ENCODE measurements at regions not wholly inside any gene's neighbourhood (a gene's known extent, or its start where the extent isn't known, plus 50 kb on each side); places are given as distances from the start of the nearest gene placed in this dataset.
A peak's percentile ranks its signal among the peaks of the same experiment; 100 is the strongest.
"Not testable (repeated sequence)": the region's sequence is repeated elsewhere in the genome, so short reads cannot be mapped to it uniquely, and the experiment has no call there.

- Histone ChIP-seq H3K79me2 (ENCODE audit: low read length) (no peaks in the 10 kb centered on the region), H3K36me3 (ENCODE audit: insufficient read depth, low read length) (no peaks in the 10 kb centered on the region), H3K4me2 (ENCODE audit: low read depth, low read length, poor library complexity, severe bottlenecking) (no peak overlapping the region), H3K27ac (ENCODE audit: low read length) (no peak overlapping the region), H3K4me3 (ENCODE audit: low read length) (no peak overlapping the region), H3K4me1 (ENCODE audit: low read length) (no peaks in the 10 kb centered on the region), H4K20me1 (ENCODE audit: insufficient read depth, low read depth, low read length) (no peaks in the 10 kb centered on the region), H3K9me3 (ENCODE audit: low read length) (no peaks in the 10 kb centered on the region), H2AFZ (ENCODE audit: low read length) (no peak overlapping the region), H3K9ac (ENCODE audit: low read length) (no peak overlapping the region), H3K27me3 (ENCODE audit: low read length) (no peaks in the 10 kb centered on the region), H3K9me2 (replicated peaks; ENCODE audit: insufficient read depth, low read length) (no peaks in the 10 kb centered on the region)
- no peak for DNase-seq
Observed at GRCh38 chr18:14964406-14964805, 216.4 kb downstream of the ANKRD30B start.

DNA sequence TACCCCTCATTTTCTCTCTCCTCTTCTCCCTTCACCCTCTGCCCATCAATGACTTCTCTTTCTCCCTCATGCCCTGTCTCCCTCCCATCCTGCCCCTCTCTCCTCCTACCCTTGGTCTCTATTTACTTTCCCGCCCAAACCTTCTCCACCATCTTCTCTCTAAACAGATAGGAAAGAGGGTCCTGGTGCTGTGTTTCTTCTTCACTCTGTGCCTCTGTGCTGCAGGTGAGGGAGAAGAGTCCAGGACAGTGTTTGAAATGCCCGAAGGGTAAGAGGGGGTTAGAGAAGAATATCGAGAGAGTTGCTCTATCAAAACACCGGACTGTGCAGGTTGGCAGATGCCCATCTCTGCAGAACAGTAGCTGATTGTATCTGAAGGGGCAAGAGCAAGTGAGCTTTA, 217.0 kb downstream of the ANKRD30B start:
- H3K9ac ChIP-seq (ENCODE audit: low read length); DNase-seq; H3K4me3 ChIP-seq (ENCODE audit: low read length); H3K9me3 ChIP-seq (ENCODE audit: low read length); H3K79me2 ChIP-seq (ENCODE audit: low read length); H3K27me3 ChIP-seq (ENCODE audit: low read length); H3K4me1 ChIP-seq (ENCODE audit: low read length); H2AFZ ChIP-seq (ENCODE audit: low read length); H3K9me2 ChIP-seq (replicated peaks; ENCODE audit: insufficient read depth, low read length); H3K36me3 ChIP-seq (ENCODE audit: insufficient read depth, low read length); H4K20me1 ChIP-seq (ENCODE audit: insufficient read depth, low read depth, low read length); H3K27ac ChIP-seq (ENCODE audit: low read length); H3K4me2 ChIP-seq (ENCODE audit: low read depth, low read length, poor library complexity, severe bottlenecking): not testable (repeated sequence)

DNA sequence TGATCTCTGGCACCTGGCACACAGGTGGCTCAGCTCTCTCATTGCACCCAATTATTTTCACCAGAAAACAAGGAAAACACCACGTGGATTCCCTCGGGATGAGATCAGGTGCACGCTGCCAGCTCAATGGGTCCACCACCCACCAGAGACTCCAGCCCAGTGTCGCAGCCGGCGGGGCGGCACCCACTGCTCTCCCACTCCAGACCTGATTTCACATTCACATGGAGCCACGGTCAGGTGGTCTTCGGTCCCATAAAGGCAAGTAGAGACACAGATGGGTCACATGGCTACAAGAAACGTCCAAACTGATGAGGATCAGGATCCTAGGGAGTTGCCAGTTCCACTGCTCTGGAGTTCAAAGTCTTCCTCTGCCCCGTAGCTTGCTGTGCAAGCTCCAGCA, 217.6 kb downstream of the ANKRD30B start:
- Histone ChIP-seq H3K4me1 (ENCODE audit: low read length) (no peaks in the 10 kb centered on the region), H3K9ac (ENCODE audit: low read length) (no peak overlapping the region), H3K4me2 (ENCODE audit: low read depth, low read length, poor library complexity, severe bottlenecking) (no peak overlapping the region), H3K27ac (ENCODE audit: low read length) (no peak overlapping the region), H2AFZ (ENCODE audit: low read length) (no peak overlapping the region), H3K9me3 (ENCODE audit: low read length) (no peaks in the 10 kb centered on the region), H3K27me3 (ENCODE audit: low read length) (no peaks in the 10 kb centered on the region), H3K79me2 (ENCODE audit: low read length) (no peaks in the 10 kb centered on the region), H3K9me2 (replicated peaks; ENCODE audit: insufficient read depth, low read length) (no peaks in the 10 kb centered on the region), H3K4me3 (ENCODE audit: low read length) (no peak overlapping the region), H3K36me3 (ENCODE audit: insufficient read depth, low read length) (no peaks in the 10 kb centered on the region), H4K20me1 (ENCODE audit: insufficient read depth, low read depth, low read length) (no peaks in the 10 kb centered on the region)
- no peak for DNase-seq

- not testable (repeated sequence) for H3K4me2 ChIP-seq (ENCODE audit: low read depth, low read length, poor library complexity, severe bottlenecking); DNase-seq; H3K36me3 ChIP-seq (ENCODE audit: insufficient read depth, low read length); H3K4me1 ChIP-seq (ENCODE audit: low read length); H3K9ac ChIP-seq (ENCODE audit: low read length); H3K79me2 ChIP-seq (ENCODE audit: low read length); H3K27ac ChIP-seq (ENCODE audit: low read length); H3K9me2 ChIP-seq (replicated peaks; ENCODE audit: insufficient read depth, low read length); H4K20me1 ChIP-seq (ENCODE audit: insufficient read depth, low read depth, low read length); H3K9me3 ChIP-seq (ENCODE audit: low read length); H3K4me3 ChIP-seq (ENCODE audit: low read length); H2AFZ ChIP-seq (ENCODE audit: low read length); H3K27me3 ChIP-seq (ENCODE audit: low read length)
Observed at GRCh38 chr18:14967246-14967645, 219.3 kb downstream of the ANKRD30B start.

DNA sequence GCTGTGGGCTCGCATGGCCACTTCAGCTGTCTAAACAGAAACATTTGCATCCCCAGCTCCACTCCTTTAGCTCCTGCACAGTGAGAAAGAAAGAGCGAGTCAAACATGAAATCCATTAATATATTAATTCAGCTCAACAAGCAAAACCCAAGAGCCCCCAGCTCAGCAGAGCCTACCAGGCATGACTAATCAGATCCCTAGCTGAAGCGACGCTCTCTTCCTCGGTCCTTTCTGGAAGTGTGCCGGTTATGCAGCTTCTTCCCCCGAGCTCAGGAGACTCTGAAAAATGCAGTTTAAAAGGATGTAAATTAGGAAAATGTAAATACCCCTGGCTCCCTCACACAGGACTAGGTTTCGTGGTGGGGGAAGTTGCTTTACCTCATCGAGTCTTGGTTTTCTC, 221.5 kb downstream of the ANKRD30B start:
- Histone ChIP-seq H3K4me2 (ENCODE audit: low read depth, low read length, poor library complexity, severe bottlenecking) (no peak overlapping the region), H3K36me3 (ENCODE audit: insufficient read depth, low read length) (no peaks in the 10 kb centered on the region), H3K27ac (ENCODE audit: low read length) (no peak overlapping the region), H3K79me2 (ENCODE audit: low read length) (no peaks in the 10 kb centered on the region), H3K4me1 (ENCODE audit: low read length) (no peaks in the 10 kb centered on the region), H2AFZ (ENCODE audit: low read length) (no peak overlapping the region), H3K4me3 (ENCODE audit: low read length) (no peak overlapping the region), H3K9me2 (replicated peaks; ENCODE audit: insufficient read depth, low read length) (no peaks in the 10 kb centered on the region), H4K20me1 (ENCODE audit: insufficient read depth, low read depth, low read length) (no peaks in the 10 kb centered on the region), H3K27me3 (ENCODE audit: low read length) (no peaks in the 10 kb centered on the region), H3K9me3 (ENCODE audit: low read length) (no peaks in the 10 kb centered on the region), H3K9ac (ENCODE audit: low read length) (no peak overlapping the region)
- DNase-seq = peak; percentile 43

GRCh38 chr18:14970027-14970426, 222.1 kb downstream of the ANKRD30B start:
- no peaks in the 10 kb centered on the region for H3K27me3 ChIP-seq (ENCODE audit: low read length)
- no peak overlapping the region for H3K4me2 ChIP-seq (ENCODE audit: low read depth, low read length, poor library complexity, severe bottlenecking)
- no peak for DNase-seq
- H3K9ac ChIP-seq (ENCODE audit: low read length) = no peak overlapping the region
- H3K79me2 ChIP-seq (ENCODE audit: low read length) = no peaks in the 10 kb centered on the region
- no peaks in the 10 kb centered on the region for H3K36me3 ChIP-seq (ENCODE audit: insufficient read depth, low read length)
- H3K9me3 ChIP-seq (ENCODE audit: low read length) = no peaks in the 10 kb centered on the region
- no peak overlapping the region for H3K4me3 ChIP-seq (ENCODE audit: low read length)
- H3K9me2 ChIP-seq (replicated peaks; ENCODE audit: insufficient read depth, low read length) = no peaks in the 10 kb centered on the region
- H2AFZ ChIP-seq (ENCODE audit: low read length) = no peak overlapping the region
- no peaks in the 10 kb centered on the region for H4K20me1 ChIP-seq (ENCODE audit: insufficient read depth, low read depth, low read length)
- H3K27ac ChIP-seq (ENCODE audit: low read length) = no peak overlapping the region; the same call in 1 of the 2 replicates
- H3K4me1 ChIP-seq (ENCODE audit: low read length) = no peaks in the 10 kb centered on the region

DNA sequence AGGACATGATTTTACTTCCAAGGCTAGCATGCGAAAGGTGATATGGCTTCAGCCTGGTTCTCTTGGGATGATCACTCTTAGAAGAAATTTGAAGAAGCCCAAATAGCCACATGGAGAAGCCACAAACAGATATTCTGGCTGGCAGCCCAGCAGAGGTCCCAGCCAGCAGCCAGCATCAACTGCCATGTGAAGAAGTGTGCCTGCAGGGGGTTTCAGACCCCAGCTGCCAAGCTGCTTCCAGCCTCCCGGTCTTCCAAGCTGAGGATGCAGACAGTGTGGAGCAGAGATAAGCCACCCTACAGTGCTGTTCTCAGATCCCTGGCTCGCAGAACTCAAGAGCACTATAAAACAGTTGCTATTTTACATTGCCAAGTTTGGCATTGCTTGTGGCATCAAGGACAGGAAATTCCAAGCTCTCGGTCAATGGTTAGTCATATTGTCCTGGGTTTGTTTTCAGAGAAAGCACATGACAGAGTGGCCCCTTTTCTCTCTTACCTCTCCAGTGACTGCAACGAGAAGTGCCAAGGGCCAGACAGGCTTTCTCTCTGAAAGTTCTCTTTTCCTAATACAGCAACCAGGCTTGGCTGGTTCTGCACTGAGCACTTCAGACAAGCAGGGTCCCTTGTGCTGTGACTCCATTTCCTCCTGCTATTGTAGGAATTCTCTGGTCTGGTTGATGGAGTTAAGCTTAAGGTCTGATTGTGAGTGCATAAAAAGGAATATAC, 223.7 kb downstream of the ANKRD30B start:
- H3K79me2 ChIP-seq (ENCODE audit: low read length) = no peaks in the 10 kb centered on the region
- no peak overlapping the region for H3K27ac ChIP-seq (ENCODE audit: low read length)
- H3K9ac ChIP-seq (ENCODE audit: low read length) = no peak overlapping the region
- DNase-seq = no peak
- no peaks in the 10 kb centered on the region for H3K9me2 ChIP-seq (replicated peaks; ENCODE audit: insufficient read depth, low read length)
- no peaks in the 10 kb centered on the region for H3K9me3 ChIP-seq (ENCODE audit: low read length)
- no peaks in the 10 kb centered on the region for H3K36me3 ChIP-seq (ENCODE audit: insufficient read depth, low read length)
- no peak overlapping the region for H3K4me2 ChIP-seq (ENCODE audit: low read depth, low read length, poor library complexity, severe bottlenecking)
- H3K4me1 ChIP-seq (ENCODE audit: low read length) = no peaks in the 10 kb centered on the region
- no peaks in the 10 kb centered on the region for H4K20me1 ChIP-seq (ENCODE audit: insufficient read depth, low read depth, low read length)
- no peak overlapping the region for H3K4me3 ChIP-seq (ENCODE audit: low read length)
- no peaks in the 10 kb centered on the region for H3K27me3 ChIP-seq (ENCODE audit: low read length)
- H2AFZ ChIP-seq (ENCODE audit: low read length) = no peak overlapping the region

- H2AFZ ChIP-seq (ENCODE audit: low read length); H3K9me2 ChIP-seq (replicated peaks; ENCODE audit: insufficient read depth, low read length); H3K36me3 ChIP-seq (ENCODE audit: insufficient read depth, low read length): not testable (repeated sequence)
Observed at GRCh38 chr18:14973421-14973820, 225.4 kb downstream of the ANKRD30B start.

DNA sequence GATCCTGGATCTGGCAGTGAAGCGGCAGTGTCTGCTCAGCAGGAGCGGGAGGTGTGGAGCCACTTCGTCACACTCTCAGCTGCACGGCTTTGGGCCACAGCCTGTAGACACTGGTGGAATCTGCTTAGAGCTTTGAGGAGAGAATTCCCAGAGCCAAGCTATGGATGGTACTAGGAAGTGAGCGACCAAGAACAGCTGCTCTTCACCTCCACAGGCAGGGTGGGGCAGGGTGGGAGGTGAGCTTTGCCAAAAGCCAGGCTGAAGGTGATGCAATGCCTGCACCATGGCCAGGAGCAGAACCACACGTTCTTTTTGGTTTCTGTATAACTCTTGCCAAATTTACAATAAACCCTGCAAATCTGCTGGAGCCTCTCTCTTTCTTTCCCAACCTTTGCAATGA, 226.1 kb downstream of the ANKRD30B start:
- H3K4me2 ChIP-seq (ENCODE audit: low read depth, low read length, poor library complexity, severe bottlenecking) = no peak overlapping the region
- H3K36me3 ChIP-seq (ENCODE audit: insufficient read depth, low read length) = no peaks in the 10 kb centered on the region
- no peaks in the 10 kb centered on the region for H3K9me3 ChIP-seq (ENCODE audit: low read length)
- DNase-seq = no peak
- no peaks in the 10 kb centered on the region for H3K79me2 ChIP-seq (ENCODE audit: low read length)
- H3K27me3 ChIP-seq (ENCODE audit: low read length) = no peaks in the 10 kb centered on the region
- H3K4me1 ChIP-seq (ENCODE audit: low read length) = no peaks in the 10 kb centered on the region
- H3K27ac ChIP-seq (ENCODE audit: low read length) = no peak overlapping the region
- H2AFZ ChIP-seq (ENCODE audit: low read length) = no peak overlapping the region
- no peak overlapping the region for H3K9ac ChIP-seq (ENCODE audit: low read length)
- no peak overlapping the region for H3K4me3 ChIP-seq (ENCODE audit: low read length)
- no peaks in the 10 kb centered on the region for H4K20me1 ChIP-seq (ENCODE audit: insufficient read depth, low read depth, low read length)
- H3K9me2 ChIP-seq (replicated peaks; ENCODE audit: insufficient read depth, low read length) = no peaks in the 10 kb centered on the region

More at GRCh38 chr18:14973421-14973820, 225.4 kb downstream of the ANKRD30B start:
- not testable (repeated sequence) for DNase-seq; H3K4me2 ChIP-seq (ENCODE audit: low read depth, low read length, poor library complexity, severe bottlenecking); H3K9ac ChIP-seq (ENCODE audit: low read length); H3K79me2 ChIP-seq (ENCODE audit: low read length); H3K9me3 ChIP-seq (ENCODE audit: low read length); H3K4me1 ChIP-seq (ENCODE audit: low read length); H4K20me1 ChIP-seq (ENCODE audit: insufficient read depth, low read depth, low read length); H3K4me3 ChIP-seq (ENCODE audit: low read length); H3K27ac ChIP-seq (ENCODE audit: low read length); H3K27me3 ChIP-seq (ENCODE audit: low read length)
